Adipocyte (in vitro differentiated cells): ENCODE measurements at regions not wholly inside any gene's neighbourhood (a gene's known extent, or its start where the extent isn't known, plus 50 kb on each side); places are given as distances from the start of the nearest gene placed in this dataset.

Experiments
- DNase-seq: peaks from one replicate; pipeline ENCODE4 v3.0.0-alpha.2; 2015; ENCODE audit warnings: low read depth
- H3K27me3 ChIP-seq: replicated peaks from 2 replicates; pipeline ENCODE4 v1.7.0; 2013; ENCODE audit warnings: mild to moderate bottlenecking, low read length, moderate library complexity; ENCODE audit not compliant: control insufficient read depth, insufficient read depth
- H3K36me3 ChIP-seq: 2 replicates; pipeline ENCODE4 v1.7.0; 2013; ENCODE audit warnings: low read length, mild to moderate bottlenecking, moderate library complexity; ENCODE audit not compliant: control insufficient read depth, insufficient read depth, severe bottlenecking
- H3K4me1 ChIP-seq: 2 replicates; pipeline ENCODE4 v1.7.0; 2013; ENCODE audit warnings: mild to moderate bottlenecking, low read length, moderate library complexity; ENCODE audit not compliant: control insufficient read depth, insufficient read depth
- H3K4me3 ChIP-seq: 2 replicates; pipeline ENCODE4 v1.7.0; 2013; ENCODE audit warnings: mild to moderate bottlenecking, low read length, moderate library complexity
- H3K9ac ChIP-seq: 2 replicates; pipeline ENCODE4 v1.7.0; 2013; ENCODE audit warnings: mild to moderate bottlenecking, low read length, moderate library complexity
- H3K9me3 ChIP-seq: 2 replicates; pipeline ENCODE4 v1.7.0; 2013; ENCODE audit warnings: mild to moderate bottlenecking, low read length, moderate library complexity; ENCODE audit not compliant: control insufficient read depth

DNA sequence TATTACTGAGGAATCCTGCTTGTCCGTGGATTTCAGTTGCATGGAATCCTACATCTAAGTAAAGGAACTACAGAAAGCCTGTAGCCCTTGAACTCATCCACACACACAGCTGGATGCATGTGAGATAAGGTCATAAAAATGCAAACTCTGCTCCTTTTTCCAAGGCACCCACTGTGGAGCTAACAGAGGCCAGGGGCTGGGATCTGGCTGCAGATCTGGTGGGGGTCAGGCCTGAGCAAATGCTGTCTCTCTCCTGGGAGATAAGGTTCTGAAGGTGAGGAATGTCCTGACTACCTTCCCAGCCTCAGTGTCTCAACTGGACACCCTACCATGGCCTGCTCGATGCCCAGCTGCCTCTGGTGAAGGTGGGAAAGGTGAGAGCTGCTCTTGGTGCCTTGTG lies 321.5 kb downstream of the LRFN2 start:
- DNase-seq: no peak
- Histone ChIP-seq H3K27me3 (peaks cover 10% of the 10 kb centered on the region), H3K36me3 (no peaks in the 10 kb centered on the region), H3K9me3 (no peaks in the 10 kb centered on the region), H3K4me3 (no peak overlapping the region), H3K9ac (no peak overlapping the region), H3K4me1 (no peaks in the 10 kb centered on the region)

- Histone ChIP-seq H3K36me3 (no peaks in the 10 kb centered on the region), H3K4me3 (no peak overlapping the region), H3K4me1 (no peaks in the 10 kb centered on the region), H3K9me3 (no peaks in the 10 kb centered on the region), H3K27me3 (peaks cover 10% of the 10 kb centered on the region), H3K9ac (no peak overlapping the region)
- no peak for DNase-seq
Measured at GRCh38 chr6:40263970-40264369, 323.2 kb downstream of the LRFN2 start.

GRCh38 chr6:40262363-40262762 lies 324.8 kb downstream of the LRFN2 start:
- H3K9ac ChIP-seq: no peak overlapping the region
- no peaks in the 10 kb centered on the region for H3K9me3 ChIP-seq
- no peak overlapping the region for H3K4me3 ChIP-seq
- peaks cover 10% of the 10 kb centered on the region for H3K27me3 ChIP-seq
- no peak for DNase-seq
- H3K4me1 ChIP-seq: no peaks in the 10 kb centered on the region
- no peaks in the 10 kb centered on the region for H3K36me3 ChIP-seq

DNA sequence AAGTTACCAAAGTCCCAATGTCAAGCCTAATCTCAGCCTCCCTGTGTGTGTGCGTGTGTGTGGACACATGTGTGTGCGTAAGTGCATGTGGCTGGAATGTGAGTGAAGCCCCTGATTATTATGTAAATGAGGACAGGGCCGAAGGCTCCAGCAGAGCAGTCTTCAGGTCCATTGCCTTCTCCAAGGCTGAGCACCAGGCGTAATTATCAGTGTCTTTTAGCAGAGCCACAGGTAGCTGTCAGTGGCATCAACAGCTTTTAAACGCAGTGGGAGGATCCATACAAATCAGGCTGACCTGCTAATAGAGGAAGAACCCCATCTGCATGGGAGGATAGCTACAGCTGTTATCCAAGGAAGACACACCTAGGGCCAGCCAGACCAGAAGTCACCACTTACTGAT lies 324.3 kb upstream of the MOCS1 start:
- no peak overlapping the region for H3K9ac ChIP-seq
- no peak overlapping the region for H3K4me3 ChIP-seq
- H3K4me1 ChIP-seq: no peaks in the 10 kb centered on the region
- DNase-seq: no peak
- no peaks in the 10 kb centered on the region for H3K36me3 ChIP-seq
- H3K9me3 ChIP-seq: no peaks in the 10 kb centered on the region
- H3K27me3 ChIP-seq: peaks cover 11% of the 10 kb centered on the region

GRCh38 chr6:40256831-40257230 lies 322.6 kb upstream of the MOCS1 start:
- Histone ChIP-seq H3K36me3 (no peaks in the 10 kb centered on the region), H3K4me3 (no peak overlapping the region), H3K9me3 (no peaks in the 10 kb centered on the region), H3K9ac (no peak overlapping the region), H3K27me3 (peaks cover 13% of the 10 kb centered on the region), H3K4me1 (no peaks in the 10 kb centered on the region)
- no peak for DNase-seq

- DNase-seq: no peak
- H3K4me3 ChIP-seq: no peak overlapping the region
Measured at GRCh38 chr6:40256224-40256623, 322.0 kb upstream of the MOCS1 start.

DNA sequence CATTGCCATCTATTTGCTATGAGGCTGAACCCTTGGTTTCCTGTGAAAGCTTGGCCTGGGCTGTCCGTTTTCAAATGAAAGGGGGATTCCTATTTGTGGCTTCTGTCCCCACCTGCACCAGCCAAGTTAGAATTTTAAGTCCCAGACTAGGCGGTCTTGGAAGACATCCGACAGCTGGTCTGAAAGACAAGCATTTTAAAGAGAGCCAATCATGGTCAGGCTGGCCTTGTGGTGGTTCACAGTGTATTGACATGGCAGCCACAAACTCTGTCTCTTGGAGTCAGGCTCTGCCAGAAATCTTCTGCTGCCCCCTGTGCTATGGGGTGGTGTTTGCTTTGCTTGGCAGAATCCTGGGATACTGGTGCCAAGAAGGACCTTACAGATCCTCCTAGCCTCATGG lies 319.2 kb upstream of the MOCS1 start:
- H3K4me3 ChIP-seq: no peak overlapping the region
- H3K4me1 ChIP-seq: no peaks in the 10 kb centered on the region
- H3K9me3 ChIP-seq: no peaks in the 10 kb centered on the region
- DNase-seq: no peak
- H3K36me3 ChIP-seq: no peaks in the 10 kb centered on the region
- peaks cover 26% of the 10 kb centered on the region for H3K27me3 ChIP-seq
- no peak overlapping the region for H3K9ac ChIP-seq

More at GRCh38 chr6:40256224-40256623, 322.0 kb upstream of the MOCS1 start:
- no peak overlapping the region for H3K9ac ChIP-seq
- H3K27me3 ChIP-seq: peaks cover 17% of the 10 kb centered on the region
- no peaks in the 10 kb centered on the region for H3K4me1 ChIP-seq
- no peaks in the 10 kb centered on the region for H3K36me3 ChIP-seq
- no peaks in the 10 kb centered on the region for H3K9me3 ChIP-seq

DNA sequence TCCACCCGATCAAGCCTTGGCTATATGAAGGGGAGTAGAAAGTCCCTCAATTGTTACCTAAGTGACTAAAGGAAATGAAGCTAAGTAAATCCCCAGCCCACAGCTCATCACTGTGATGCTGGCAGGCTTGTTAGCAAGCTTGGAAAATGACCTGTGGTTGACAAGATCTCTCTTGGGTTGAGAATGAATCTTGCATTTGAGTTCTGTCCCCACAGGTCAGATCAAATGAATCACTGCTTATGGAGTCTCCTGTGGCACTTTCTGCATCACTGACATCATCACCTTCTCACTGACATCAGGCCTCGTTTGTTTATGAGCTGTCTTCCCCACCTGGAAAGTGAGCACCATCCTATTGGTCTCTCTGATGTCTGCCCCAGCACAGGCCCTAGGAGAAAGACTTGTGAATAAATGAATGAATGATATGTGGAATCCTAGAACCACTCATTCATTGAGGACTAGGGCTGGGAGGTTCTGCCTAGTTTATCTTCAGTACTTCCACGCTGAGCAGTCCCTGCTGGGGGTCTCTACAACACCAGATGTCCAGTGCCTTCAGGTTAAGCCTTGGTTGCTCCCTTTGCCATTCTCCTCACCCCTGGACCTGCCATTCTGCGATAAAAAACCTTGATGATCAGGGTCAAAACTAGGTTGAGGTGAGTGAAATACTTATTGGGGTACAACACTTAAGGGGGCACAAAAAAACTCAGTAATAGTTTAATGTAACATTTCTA lies 318.4 kb upstream of the MOCS1 start:
- DNase-seq: no peak
- H3K9ac ChIP-seq: no peak overlapping the region
- H3K4me3 ChIP-seq: no peak overlapping the region
- H3K9me3 ChIP-seq: no peaks in the 10 kb centered on the region
- H3K27me3 ChIP-seq: peaks cover 30% of the 10 kb centered on the region
- no peaks in the 10 kb centered on the region for H3K4me1 ChIP-seq
- H3K36me3 ChIP-seq: no peaks in the 10 kb centered on the region

GRCh38 chr6:40251637-40252300 lies 317.5 kb upstream of the MOCS1 start:
- Histone ChIP-seq H3K9me3 (no peaks in the 10 kb centered on the region), H3K36me3 (no peaks in the 10 kb centered on the region), H3K4me1 (no peaks in the 10 kb centered on the region), H3K9ac (no peak overlapping the region), H3K27me3 (peaks cover 30% of the 10 kb centered on the region), H3K4me3 (no peak overlapping the region)
- no peak for DNase-seq

GRCh38 chr6:40249935-40250334 lies 315.7 kb upstream of the MOCS1 start:
- Histone ChIP-seq H3K9ac (no peak overlapping the region), H3K4me3 (no peak overlapping the region), H3K4me1 (no peaks in the 10 kb centered on the region), H3K9me3 (no peaks in the 10 kb centered on the region), H3K36me3 (no peaks in the 10 kb centered on the region), H3K27me3 (peaks cover 26% of the 10 kb centered on the region)
- DNase-seq: no peak

DNA sequence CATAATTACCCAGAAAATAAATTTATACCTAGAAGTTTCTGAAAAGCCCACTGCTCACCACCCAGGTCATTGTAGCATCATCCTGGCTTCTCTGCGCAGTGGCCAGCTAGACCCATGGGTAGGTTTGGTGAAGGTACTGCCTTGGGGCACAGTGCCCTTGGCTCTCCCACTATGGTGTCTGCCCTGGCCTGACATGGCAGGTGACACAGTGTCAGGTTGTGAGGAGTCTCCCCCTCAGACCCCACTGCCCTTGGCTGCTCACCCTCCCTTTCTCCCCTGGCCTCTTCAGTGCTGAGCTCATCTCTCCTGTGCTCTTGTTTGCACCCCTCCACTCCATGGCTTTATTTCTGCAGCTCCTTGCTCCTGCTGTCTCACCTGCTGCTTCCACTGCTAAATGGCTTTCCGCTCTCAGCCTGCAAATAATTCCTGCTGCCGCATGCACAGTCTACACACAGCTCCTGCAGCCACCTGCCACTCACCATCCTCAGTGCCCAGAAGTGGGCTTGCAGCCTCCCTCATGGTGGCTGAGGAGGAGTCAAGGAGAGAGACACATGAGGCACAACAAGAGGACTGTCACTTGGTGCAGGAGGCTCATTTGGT lies 313.4 kb upstream of the MOCS1 start:
- DNase-seq: no peak
- H3K36me3 ChIP-seq: no peaks in the 10 kb centered on the region
- peaks cover 25% of the 10 kb centered on the region for H3K27me3 ChIP-seq
- no peaks in the 10 kb centered on the region for H3K4me1 ChIP-seq
- H3K4me3 ChIP-seq: no peak overlapping the region
- no peak overlapping the region for H3K9ac ChIP-seq
- H3K9me3 ChIP-seq: no peaks in the 10 kb centered on the region
